IMR-90 (cell line): ENCODE measurements at regions not wholly inside any gene's neighbourhood (a gene's known extent, or its start where the extent isn't known, plus 50 kb on each side); places are given as distances from the start of the nearest gene placed in this dataset.

Experiments used
- ATAC-seq: fragments of 200-7000 bp; cut with Tn5 transposase; 2 replicates; pipeline ENCODE4 v1.9.1; 2020; ENCODE audit warnings: low read depth, mild to moderate bottlenecking, moderate library complexity
- BruUV-seq: library from RNA; stranded (reverse); fragments of 400-500 nt; replicated peaks from 2 replicates; lab custom pipeline; 2021; lab: Mats Ljungman, UMichigan
- CTCF ChIA-PET: fragments of 300-600 bp; formaldehyde crosslinking; extraction: SDS; loops from one replicate; lab custom pipeline; 2021; ENCODE audit warnings: antibody characterized with exemption; lab: Yijun Ruan, JAX
- POLR2A ChIA-PET: fragments of 300-600 bp; sonication (Branson Sonifier 250); formaldehyde crosslinking; loops from one replicate; lab custom pipeline; 2022; ENCODE audit warnings: antibody characterized with exemption; ENCODE audit not compliant: unreplicated experiment; lab: Charles Lee
- DNase-seq: peaks from one replicate; pipeline ENCODE4 v3.0.0; 2013
- H2AFZ ChIP-seq: replicated peaks from 2 replicates; pipeline ENCODE3; 2013; ENCODE audit warnings: low read length, mild to moderate bottlenecking; ENCODE audit not compliant: poor library complexity
- H2AK5ac ChIP-seq: 2 replicates; pipeline ENCODE4 v1.6.1; 2013; ENCODE audit warnings: low read depth, low read length, inconsistent platforms
- H2AK9ac ChIP-seq: replicated peaks from 2 replicates; pipeline ENCODE3; 2013; ENCODE audit warnings: mild to moderate bottlenecking, low read depth, low read length, moderate library complexity; ENCODE audit not compliant: poor library complexity
- H2BK120ac ChIP-seq: 2 replicates; pipeline ENCODE4 v1.6.1; 2013; ENCODE audit warnings: low read depth, low read length, inconsistent platforms
- H2BK15ac ChIP-seq: 3 replicates; pipeline ENCODE4 v1.6.1; 2013; ENCODE audit warnings: low read depth, low read length, inconsistent platforms
- H2BK20ac ChIP-seq: 2 replicates; pipeline ENCODE4 v1.6.1; 2013; ENCODE audit warnings: low read depth, mild to moderate bottlenecking, inconsistent platforms, low read length, moderate library complexity
- H2BK5ac ChIP-seq: 2 replicates; pipeline ENCODE4 v1.6.1; 2013; ENCODE audit warnings: mild to moderate bottlenecking, low read depth, low read length, inconsistent platforms; ENCODE audit not compliant: poor library complexity, severe bottlenecking
- H3K14ac ChIP-seq: replicated peaks from 2 replicates; pipeline ENCODE4 v1.6.1; 2013; ENCODE audit warnings: low read depth, low read length, inconsistent platforms
- H3K18ac ChIP-seq: 2 replicates; pipeline ENCODE4 v1.6.1; 2013; ENCODE audit warnings: low read depth, low read length, control low read depth
- H3K23ac ChIP-seq: 2 replicates; pipeline ENCODE4 v1.6.1; 2013; ENCODE audit warnings: low read depth, low read length, inconsistent platforms
- H3K27ac ChIP-seq: 2 replicates; pipeline ENCODE4 v1.5.1; 2013; ENCODE audit warnings: mild to moderate bottlenecking, control low read depth, low read length; ENCODE audit not compliant: insufficient read depth
- H3K27me3 ChIP-seq: 2 replicates; pipeline ENCODE4 v1.6.1; 2013; ENCODE audit warnings: low read length; ENCODE audit not compliant: control insufficient read depth, insufficient read depth
- H3K36me3 ChIP-seq: 2 replicates; pipeline ENCODE4 v1.6.1; 2013; ENCODE audit warnings: low read length, mixed read lengths; ENCODE audit not compliant: control insufficient read depth, insufficient read depth
- H3K4ac ChIP-seq: 2 replicates; pipeline ENCODE4 v1.6.1; 2013; ENCODE audit warnings: low read depth, low read length, inconsistent platforms
- H3K4me1 ChIP-seq: 2 replicates; pipeline ENCODE4 v1.6.1; 2013; ENCODE audit warnings: low read length, mixed read lengths; ENCODE audit not compliant: control insufficient read depth, insufficient read depth
- H3K4me2 ChIP-seq: 2 replicates; pipeline ENCODE4 v1.6.1; 2013; ENCODE audit warnings: low read depth, mild to moderate bottlenecking, control low read depth, low read length, moderate library complexity
- H3K4me3 ChIP-seq: 2 replicates; pipeline ENCODE4 v1.5.1; 2013; ENCODE audit warnings: low read depth, mild to moderate bottlenecking, control low read depth, low read length, moderate library complexity; ENCODE audit not compliant: insufficient read depth
- H3K56ac ChIP-seq: 2 replicates; pipeline ENCODE4 v1.6.1; 2013; ENCODE audit warnings: low read length, inconsistent platforms; ENCODE audit not compliant: insufficient read depth; ENCODE audit errors: extremely low read depth
- H3K79me1 ChIP-seq, 2 experiments: 2 replicates each; pipeline ENCODE4 v1.6.1; 2013; ENCODE audit warnings: low read length in 2 of 2, inconsistent platforms in 1 of 2, low read depth in 1 of 2
- H3K9ac ChIP-seq: 2 replicates; pipeline ENCODE4 v1.6.1; 2013; ENCODE audit warnings: low read depth, low read length, control low read depth
- H3K9me1 ChIP-seq: 2 replicates; pipeline ENCODE4 v1.6.1; 2013; ENCODE audit warnings: low read length, inconsistent platforms; ENCODE audit not compliant: insufficient read depth
- H3K9me3 ChIP-seq: 2 replicates; pipeline ENCODE4 v1.6.1; 2013; ENCODE audit warnings: low read length; ENCODE audit not compliant: control insufficient read depth, insufficient read depth
- H4K20me1 ChIP-seq: 2 replicates; pipeline ENCODE4 v1.6.1; 2013; ENCODE audit warnings: low read length, inconsistent platforms; ENCODE audit not compliant: insufficient read depth
- H4K5ac ChIP-seq: 2 replicates; pipeline ENCODE4 v1.6.1; 2013; ENCODE audit warnings: mild to moderate bottlenecking, low read depth, low read length, control low read depth
- H4K8ac ChIP-seq, 2 experiments: 2 replicates each; pipeline ENCODE4 v1.6.1; 2013; ENCODE audit warnings: low read depth in 2 of 2, low read length in 2 of 2, control low read depth in 1 of 2, inconsistent platforms in 1 of 2
- H4K91ac ChIP-seq: 2 replicates; pipeline ENCODE4 v1.6.1; 2013; ENCODE audit warnings: low read depth, low read length, inconsistent platforms; ENCODE audit not compliant: insufficient read depth
- FOS ChIP-seq: fragments of 150-350 bp; IDR thresholded peaks from 2 replicates; pipeline ENCODE4 v1.6.1; 2016; ENCODE audit warnings: low read depth, low read length
- WGBS, 2 experiments: methylation state at CpG; one replicate each; pipeline versions ENCODE4 v1.1.5 to v1.1.7; 2013; ENCODE audit warnings: missing lambda C conversion rate in 2 of 2; ENCODE audit not compliant: insufficient read length in 1 of 2; ENCODE audit errors: extremely low coverage in 2 of 2; 5-methylcytosine and 5-hydroxymethylcytosine counted together
- dilution Hi-C: fragments of 300-500 bp; cut with HindIII; formaldehyde crosslinking; loops from one replicate; pipeline ENCODE4 v1.14.3; 2018; ENCODE audit warnings: low sequenced_read_pairs; ENCODE audit not compliant: unreplicated experiment
- in situ Hi-C: fragments of 300-500 bp; cut with MboI; formaldehyde crosslinking; loops from 3 replicates; pipeline ENCODE4 v1.14.3; 2019; ENCODE audit warnings: low sequenced_read_pairs, inconsistent platforms, mixed read lengths
- intact Hi-C: fragments of 100-400 bp; cut with micrococcal nuclease; formaldehyde crosslinking; loops from 2 replicates; pipeline ENCODE4 v1.10.0; 2022

- in situ Hi-C loops = no loop called here
Measured at GRCh38 chr19:29289020-29289419, 76.1 kb upstream of the UQCRFS1 start.

More at GRCh38 chr19:29289020-29289419, 76.1 kb upstream of the UQCRFS1 start:
- intact Hi-C loops (no loop called here), dilution Hi-C loops (no loop called here)
- DNase-seq = no peak
- Histone ChIP-seq H3K18ac (no peak overlapping the region), H4K5ac (no peak overlapping the region), H3K14ac (no peak overlapping the region), H3K4me2 (no peak overlapping the region), H2BK5ac (no peak overlapping the region), H4K91ac (no peak overlapping the region), H2AK5ac (no peak overlapping the region), H2BK120ac (no peak overlapping the region), H3K56ac (no peak overlapping the region), H3K4me1 (no peaks in the 10 kb centered on the region), H3K9me1 (no peaks in the 10 kb centered on the region), H2BK15ac (no peak overlapping the region), H4K20me1 (no peaks in the 10 kb centered on the region), H3K27ac (no peak overlapping the region), H2BK20ac (no peak overlapping the region), H2AK9ac (no peak overlapping the region), H3K36me3 (no peaks in the 10 kb centered on the region), H3K4me3 (no peak overlapping the region), H2AFZ (no peak overlapping the region), H3K79me1 (no peaks in the 10 kb centered on the region), H3K23ac (no peak overlapping the region), H3K4ac (no peak overlapping the region), H3K27me3 (no peaks in the 10 kb centered on the region), H3K9me3 (peaks cover 2% of the 10 kb centered on the region; the same call in 1 of the 2 replicates), H3K9ac (no peak overlapping the region), H4K8ac (no peak overlapping the region)
- BruUV-seq = no TSS peak
- POLR2A ChIA-PET = no interaction called here
- no CpG with 5 or more reads among the region's 2 CpGs for WGBS, 2 experiments
- no peak for ATAC-seq
- TF ChIP-seq FOS = no peak
- CTCF ChIA-PET = no interaction called here
